GM12873 (cell line): ENCODE measurements at regions not wholly inside any gene's neighbourhood (a gene's known extent, or its start where the extent isn't known, plus 50 kb on each side); places are given as distances from the start of the nearest gene placed in this dataset.

Experiments
- CTCF ChIP-seq: IDR thresholded peaks from 2 replicates; pipeline ENCODE4 v1.5.1; 2012; ENCODE audit warnings: low read depth, mild to moderate bottlenecking, moderate library complexity, low read length, control low read depth; ENCODE audit not compliant: insufficient read depth; ENCODE audit errors: missing control alignments

- no peak for TF ChIP-seq CTCF
These were observed 80.3 kb downstream of the SPIN4 start for GRCh38 chrX:63270873-63271272.

- no peak for TF ChIP-seq CTCF
These were observed 93.0 kb downstream of the SPIN4 start for GRCh38 chrX:63258144-63258543.

- peak; percentile 88 for TF ChIP-seq CTCF
These were observed 100.8 kb downstream of the SPIN4 start for GRCh38 chrX:63250253-63250868.

- TF ChIP-seq CTCF = no peak
These were observed 165.0 kb downstream of the SPIN4 start for GRCh38 chrX:63186137-63186536.

GRCh38 chrX:63128509-63128908 is 222.6 kb downstream of the SPIN4 start:
- TF ChIP-seq CTCF = peak; percentile 66

GRCh38 chrX:63115196-63115595 is 235.9 kb downstream of the SPIN4 start:
- no peak for TF ChIP-seq CTCF

GRCh38 chrX:63101879-63102620 is 249.1 kb downstream of the SPIN4 start:
- TF ChIP-seq CTCF = no peak
